ENCODE measurements at regions not wholly inside any gene's neighbourhood (a gene's known extent, or its start where the extent isn't known, plus 50 kb on each side); places are given as distances from the start of the nearest gene placed in this dataset.
"Not testable (repeated sequence)": the region's sequence is repeated elsewhere in the genome, so short reads cannot be mapped to it uniquely, and the experiment has no call there.

DNA sequence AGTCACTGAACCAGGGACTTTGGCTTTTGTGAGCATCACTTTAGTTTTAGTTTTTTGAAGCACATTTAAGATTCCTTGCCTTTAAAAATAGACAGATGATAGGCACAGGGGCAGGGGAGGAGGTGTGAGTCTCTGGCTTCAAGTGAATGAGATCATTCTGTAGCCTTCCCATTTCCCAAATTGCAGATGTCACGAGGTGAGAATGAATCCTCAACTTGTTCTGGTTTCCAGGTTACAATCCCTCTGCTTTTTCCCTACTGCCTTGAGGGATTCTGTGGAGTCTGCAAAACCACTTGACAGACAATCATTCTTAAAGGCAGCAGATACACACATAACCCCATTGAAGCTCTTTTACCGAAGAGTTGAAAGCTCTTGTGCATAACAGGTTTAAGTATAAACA is 332.4 kb downstream of the DMAC1 start:
- DNase-seq = peak; percentile 33

DNA sequence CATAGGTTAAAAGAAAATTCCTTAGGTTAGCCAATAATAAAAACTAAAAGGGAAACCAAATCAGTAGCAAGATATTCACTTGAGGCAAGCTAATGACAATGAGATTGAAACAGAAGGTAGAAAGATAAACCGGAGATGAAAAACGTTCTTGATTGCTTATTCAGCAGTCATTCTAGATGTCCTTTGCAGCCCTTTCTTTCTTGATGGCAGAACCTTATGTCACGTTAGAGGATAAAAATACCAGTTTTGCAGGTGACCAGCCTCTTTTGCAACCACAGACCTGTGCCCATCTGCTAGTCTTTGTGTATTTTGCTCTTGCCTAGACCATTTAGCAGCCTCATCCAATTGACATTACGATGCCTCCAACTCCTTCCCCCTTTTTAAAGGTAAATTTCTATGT is 337.8 kb downstream of the DMAC1 start:
- no peak for DNase-seq

DNA sequence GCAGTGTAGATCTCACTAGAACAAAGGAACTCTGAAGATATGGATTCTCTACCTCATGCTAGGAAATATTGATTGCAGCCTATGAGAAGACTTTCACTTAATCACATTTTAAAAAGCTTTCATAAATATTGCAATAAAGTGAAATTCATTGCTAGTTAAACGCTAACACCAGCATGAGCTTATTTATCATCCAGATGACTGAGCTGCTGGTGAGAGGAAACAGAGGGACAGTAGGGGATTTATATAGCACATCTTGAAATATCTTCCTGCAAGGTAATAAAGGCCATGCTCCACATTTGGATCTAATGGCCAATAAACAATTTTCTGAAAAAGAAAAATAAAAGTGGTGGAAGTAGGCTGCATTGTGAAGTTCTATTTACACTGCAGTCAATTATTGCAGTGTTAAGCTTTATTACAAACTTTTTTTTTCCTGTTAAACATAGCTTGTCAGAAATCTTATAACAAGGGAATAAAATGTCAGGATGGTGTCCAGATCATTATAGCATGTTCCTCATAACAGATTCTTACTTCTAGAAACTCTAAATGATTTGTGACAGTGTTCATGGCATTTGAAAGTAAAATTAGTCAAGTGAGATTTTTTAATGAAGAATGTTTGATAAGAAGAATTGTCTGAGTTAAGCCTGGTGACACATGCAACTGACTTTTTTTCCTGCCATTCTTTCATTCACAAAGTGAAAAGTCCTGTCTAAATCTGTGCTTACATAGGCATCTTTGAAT is 342.6 kb downstream of the DMAC1 start:
- no peak for DNase-seq

- no peak for DNase-seq
These were observed 343.2 kb downstream of the DMAC1 start for GRCh38 chr9:7456377-7456776.

DNA sequence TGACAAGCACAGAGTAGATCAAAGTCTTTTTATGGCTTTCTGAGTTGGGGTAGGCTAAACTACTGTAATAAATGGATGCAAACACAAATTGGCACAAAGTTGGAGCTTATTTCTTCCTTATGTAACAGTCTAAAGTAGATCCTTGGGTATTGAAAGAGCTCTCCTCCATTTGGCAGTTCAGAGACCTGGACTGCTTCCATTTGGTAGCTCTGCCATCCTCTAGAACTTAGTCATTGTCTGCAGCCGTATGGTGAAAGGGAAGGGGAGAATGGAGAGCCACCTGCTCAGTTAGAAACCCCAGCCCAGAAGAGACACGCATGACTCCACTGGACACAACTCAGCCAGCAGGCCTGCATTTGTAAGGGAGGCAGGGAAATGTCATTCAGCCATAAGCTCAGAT is 345.0 kb downstream of the DMAC1 start:
- no peak for DNase-seq

DNA sequence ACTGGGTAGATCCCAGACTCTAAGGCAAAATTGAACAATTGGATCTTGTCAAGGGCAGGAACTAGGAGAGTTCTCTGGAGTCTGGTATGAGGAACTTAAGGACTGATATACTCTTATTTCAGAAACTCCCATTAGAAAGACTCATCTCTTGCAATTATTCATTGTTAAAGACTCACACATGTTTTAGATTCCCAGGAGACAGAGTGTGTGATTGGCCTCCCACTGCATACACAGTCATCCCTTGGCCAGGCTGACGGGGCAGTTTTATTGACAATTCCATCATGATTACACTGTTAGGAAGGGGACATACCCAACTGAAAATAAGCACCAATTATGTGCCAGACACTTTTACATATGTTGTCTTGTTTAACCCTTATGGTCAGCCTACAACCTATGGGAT is 347.2 kb downstream of the DMAC1 start:
- no peak for DNase-seq

- no peak for DNase-seq
These were observed 348.5 kb downstream of the DMAC1 start for GRCh38 chr9:7451062-7451461.

- DNase-seq = peak; percentile 18
These were observed 356.0 kb downstream of the DMAC1 start for GRCh38 chr9:7443541-7443940.

DNA sequence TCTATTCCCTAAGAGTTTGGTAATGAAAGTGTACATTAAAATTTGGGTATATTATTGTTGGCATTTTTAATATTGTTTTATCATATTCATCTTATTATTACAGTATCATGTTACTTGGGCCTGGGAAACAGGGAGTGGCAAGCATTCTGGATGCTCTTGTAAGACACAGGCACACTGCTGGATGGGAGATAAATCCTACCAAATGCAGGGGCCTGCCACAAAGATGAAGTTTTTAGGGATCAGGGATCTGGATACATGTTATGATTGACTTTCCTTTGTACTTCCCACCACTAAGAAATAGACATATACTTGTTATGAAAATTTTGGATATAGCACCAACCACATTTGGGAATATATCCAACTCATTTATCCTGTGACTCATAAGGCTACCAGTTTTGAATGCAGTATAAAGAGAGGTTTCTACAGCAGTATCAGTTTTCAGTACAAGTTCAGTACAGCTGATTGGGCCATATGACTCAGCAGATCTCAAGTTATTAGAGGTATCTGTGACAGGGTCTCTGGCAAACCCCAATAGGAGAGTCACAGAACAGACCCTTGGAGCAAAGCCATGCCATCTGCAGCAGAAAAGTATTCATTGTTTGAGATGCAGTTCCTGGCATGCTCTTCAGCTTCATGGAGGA is 360.1 kb downstream of the DMAC1 start:
- DNase-seq = peak; percentile 70

- no peak for DNase-seq
These were observed 362.8 kb downstream of the DMAC1 start for GRCh38 chr9:7436754-7437153.

GRCh38 chr9:7433508-7434292 is 365.9 kb downstream of the DMAC1 start:
- no peak for DNase-seq

GRCh38 chr9:7432989-7433388 is 366.6 kb downstream of the DMAC1 start:
- DNase-seq = no peak

DNA sequence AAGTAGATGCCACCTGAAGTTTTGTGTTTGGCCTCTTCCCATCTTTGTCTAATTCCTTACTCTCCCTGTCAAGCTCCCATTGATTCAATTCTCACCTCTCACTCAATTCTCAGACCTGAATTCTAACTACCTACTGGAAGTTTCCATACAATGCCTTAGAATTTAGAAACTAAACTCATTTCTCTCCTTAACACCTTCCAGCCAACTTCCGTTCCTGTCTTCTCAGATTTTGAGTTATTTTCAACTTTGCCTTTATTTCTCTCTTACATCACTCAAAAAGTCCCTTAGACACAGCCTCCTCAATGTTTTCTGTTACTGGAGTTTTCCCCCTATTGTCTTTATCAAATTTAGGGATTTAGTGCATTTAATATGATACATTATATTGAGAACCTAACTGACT is 382.2 kb downstream of the DMAC1 start:
- not testable (repeated sequence) for DNase-seq

DNA sequence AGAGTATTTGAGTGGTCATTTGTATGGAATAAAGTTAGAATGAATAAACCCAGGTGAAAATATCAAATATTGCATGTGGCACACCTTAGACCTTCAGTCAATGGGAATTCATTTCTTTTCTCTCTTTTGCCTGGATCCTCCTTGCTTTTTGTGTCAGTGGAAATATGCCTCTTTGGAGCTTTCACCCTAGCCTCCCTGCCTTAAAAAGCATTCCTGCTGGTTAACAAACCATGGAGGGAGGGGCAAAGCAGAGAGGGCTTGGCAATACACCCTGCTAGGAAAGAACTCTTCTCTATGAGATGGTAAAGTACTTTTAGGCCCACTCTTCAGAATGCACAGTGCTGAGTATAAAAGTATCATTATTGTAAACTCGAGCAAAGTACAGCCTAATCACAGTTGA is 383.7 kb downstream of the DMAC1 start:
- DNase-seq = no peak

DNA sequence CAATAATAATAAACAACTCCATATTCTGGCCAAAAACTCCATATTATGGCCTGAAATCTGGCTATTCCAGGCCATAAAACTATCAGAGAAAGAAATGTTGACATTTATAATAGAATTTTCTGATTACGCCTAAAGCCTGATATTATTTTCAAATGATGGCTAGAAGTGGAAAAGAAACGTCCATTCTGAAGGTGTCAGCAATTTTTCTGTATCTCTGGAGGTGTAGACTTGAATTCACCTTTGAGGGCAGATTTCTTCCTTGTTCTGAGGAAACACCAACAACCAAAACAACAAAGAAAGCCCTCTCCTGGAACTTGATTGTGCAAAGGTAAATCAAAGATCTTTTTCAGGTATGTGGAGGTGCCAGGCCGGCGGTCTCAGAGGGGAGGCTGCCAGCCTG is 390.7 kb downstream of the DMAC1 start:
- DNase-seq = no peak

- DNase-seq = no peak
These were observed 392.3 kb downstream of the DMAC1 start for GRCh38 chr9:7407246-7407645.

DNA sequence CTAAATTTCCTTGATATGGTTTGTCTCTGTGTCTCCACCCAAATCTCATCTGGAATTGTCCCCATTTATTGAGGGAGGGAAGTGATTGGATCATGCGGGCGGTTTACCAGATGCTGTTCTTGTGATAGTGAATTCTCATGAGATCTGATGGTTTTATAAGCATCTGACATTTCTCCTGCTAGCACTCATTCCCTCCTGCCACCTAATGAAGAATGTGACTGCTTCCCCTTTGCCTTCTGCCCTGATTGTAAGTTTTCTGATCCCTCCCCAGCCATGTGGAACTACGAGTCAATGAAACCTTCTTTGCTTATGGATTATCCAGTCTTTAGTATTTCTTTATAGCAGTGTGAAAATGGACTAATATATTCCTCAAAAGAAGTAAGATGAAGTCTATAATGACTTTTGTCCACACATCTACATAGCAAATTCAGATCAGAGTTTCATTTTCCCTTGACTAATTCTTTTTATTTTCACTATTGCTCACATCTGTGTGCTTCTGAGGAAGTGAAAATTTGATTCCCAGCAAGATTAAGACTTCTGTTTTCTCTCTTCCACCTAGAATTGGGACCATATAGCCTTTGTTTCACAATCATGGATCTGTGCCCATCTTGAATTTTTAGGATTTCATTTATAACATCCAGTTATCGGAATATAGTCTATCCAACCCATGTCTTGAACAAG is 393.5 kb downstream of the DMAC1 start:
- no peak for DNase-seq

- peak; percentile 22 for DNase-seq
These were observed 395.6 kb downstream of the DMAC1 start for GRCh38 chr9:7403839-7404487.

DNA sequence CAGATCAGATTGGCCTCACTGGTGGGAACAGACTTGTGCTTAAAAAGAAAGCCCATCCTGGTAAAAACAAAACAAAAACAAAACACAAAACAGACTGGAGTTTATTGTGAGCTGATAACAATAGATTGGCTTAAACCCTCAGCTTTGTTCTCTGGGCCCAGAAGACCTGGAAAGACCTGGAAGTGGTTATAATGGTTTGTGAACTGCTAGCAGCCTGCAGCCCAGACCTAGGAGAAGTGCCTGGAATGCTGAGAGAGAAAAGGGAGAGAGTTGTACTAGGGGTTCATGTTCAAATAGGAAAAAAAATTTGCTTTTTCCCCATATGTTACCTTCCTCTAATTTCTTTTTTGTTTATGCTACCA is 396.6 kb downstream of the DMAC1 start:
- DNase-seq = no peak

DNA sequence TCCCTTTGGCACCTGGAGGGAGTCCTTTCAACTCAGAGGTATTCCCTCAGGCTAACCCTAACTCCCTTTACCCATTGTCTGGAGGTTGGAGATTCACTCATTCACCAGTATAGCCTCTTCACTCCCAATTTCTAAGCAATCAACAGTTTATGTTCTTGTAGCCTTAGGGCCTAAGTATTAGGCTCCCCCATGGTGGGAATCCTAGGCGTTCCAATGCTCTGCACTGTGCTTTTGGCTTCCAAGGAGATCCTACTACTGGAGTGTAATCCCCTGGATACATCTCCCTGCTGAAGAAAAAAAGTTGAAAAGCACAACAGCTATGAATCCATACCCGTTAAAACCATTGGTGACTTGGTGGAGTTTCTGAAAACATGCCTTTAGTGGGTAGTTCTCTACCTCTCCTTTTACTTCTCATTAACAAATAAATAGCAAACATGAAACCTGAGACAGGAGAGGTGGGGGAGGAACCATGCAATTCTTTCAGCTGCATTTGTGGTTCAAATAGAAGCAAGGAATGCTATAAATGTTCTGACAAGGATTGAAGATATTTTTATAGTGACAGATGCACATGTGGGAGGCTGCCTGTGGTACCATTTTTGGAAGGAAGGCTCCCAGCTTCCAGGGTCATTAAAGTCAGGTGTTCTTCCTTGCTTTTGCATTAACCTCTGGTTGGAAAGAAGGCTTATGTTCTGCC is 397.1 kb downstream of the DMAC1 start:
- peak; percentile 32 for DNase-seq

DNA sequence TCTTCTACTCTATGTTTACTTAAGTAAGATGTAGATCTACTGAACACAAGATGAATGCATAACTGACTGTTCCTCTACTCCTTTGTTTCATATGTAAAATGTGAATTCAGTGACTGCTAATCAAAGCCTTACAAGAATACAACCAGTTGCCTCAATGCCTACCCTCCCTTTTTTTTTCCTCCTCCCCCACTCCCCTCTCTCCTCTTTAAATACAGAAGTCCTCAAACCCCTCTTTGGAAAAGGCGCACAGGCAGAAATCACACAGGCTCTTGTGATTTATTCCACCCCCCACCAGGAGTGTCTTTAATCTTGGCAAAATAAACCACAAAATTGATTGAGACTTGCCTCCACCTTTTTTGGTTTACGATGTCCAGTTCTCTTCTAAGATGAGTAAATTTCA is 398.5 kb downstream of the DMAC1 start:
- no peak for DNase-seq

Data from tongue (tissue), 1 donor.